ENCODE measurements at regions not wholly inside any gene's neighbourhood (a gene's known extent, or its start where the extent isn't known, plus 50 kb on each side); places are given as distances from the start of the nearest gene placed in this dataset.

GRCh38 chr16:47967374-47967773, 188.4 kb downstream of the ABCC12 start:
- no peak for DNase-seq

DNA sequence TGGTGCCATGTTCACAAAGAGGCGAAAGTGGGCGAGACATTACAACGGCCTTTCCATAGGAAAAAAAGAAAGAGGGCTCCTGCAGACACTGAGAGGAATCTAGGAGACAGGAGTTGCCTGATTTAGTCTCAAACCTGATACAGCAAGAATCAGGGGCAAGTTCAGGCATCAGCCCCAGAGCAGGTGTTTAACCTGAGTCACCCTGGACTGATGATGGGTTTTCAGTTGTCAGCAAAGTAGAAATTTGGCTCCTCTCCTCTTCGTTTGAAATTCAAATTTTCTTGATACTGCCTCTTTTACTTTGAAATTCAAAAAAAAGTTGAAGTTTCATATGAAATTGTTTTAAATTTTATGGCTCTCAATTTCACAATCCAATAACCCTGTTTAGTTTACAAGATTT, 189.5 kb downstream of the ABCC12 start:
- no peak for DNase-seq

GRCh38 chr16:47965439-47965838, 190.4 kb downstream of the ABCC12 start:
- DNase-seq: no peak

GRCh38 chr16:47958726-47959125, 197.1 kb downstream of the ABCC12 start:
- no peak for DNase-seq

GRCh38 chr16:47956916-47957315, 198.9 kb downstream of the ABCC12 start:
- DNase-seq: no peak

DNA sequence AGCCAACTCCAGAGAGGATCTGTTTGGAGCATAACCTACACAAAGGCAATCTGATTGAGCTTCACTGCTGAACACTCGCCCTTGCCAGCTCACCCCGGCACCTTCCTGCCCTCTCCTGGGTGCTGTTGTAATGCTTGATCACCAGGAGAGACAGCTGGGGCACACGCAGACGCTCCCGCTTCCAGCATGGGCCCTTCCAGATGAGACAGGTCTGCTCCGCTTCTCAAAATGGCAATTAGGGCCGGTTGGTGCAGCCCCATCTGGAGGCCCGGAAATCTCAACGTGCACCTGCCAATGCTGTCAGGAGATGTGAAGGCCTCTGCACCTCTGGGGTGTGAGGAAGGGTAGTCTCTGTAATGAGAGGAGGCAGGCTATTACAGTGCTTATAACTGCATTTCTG, 206.1 kb downstream of the ABCC12 start:
- DNase-seq: no peak

- DNase-seq: no peak
Observed at GRCh38 chr16:47949276-47949675, 206.5 kb downstream of the ABCC12 start.

GRCh38 chr16:47947723-47948122, 208.1 kb downstream of the ABCC12 start:
- DNase-seq: no peak

DNA sequence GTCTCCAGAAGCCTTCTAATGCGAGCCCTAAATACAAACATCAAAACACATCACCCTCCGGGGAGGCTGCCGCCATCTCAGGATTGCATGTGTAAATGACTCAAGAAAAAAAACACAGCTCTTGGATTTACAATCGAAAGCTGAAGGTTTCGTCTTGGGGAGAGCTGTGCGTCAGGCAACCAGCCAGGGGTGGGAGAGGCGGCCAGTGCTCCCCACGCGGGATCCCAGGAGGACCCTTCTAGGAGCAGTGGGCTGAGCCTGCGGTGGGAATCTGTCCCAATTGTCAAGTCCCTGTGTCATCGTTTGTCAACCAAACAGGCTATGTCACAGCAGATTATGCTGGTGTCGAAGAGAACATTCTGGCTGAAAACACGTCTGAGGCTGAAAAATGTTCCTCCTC, 209.7 kb downstream of the ABCC12 start:
- no peak for DNase-seq

GRCh38 chr16:47944589-47944988, 211.2 kb downstream of the ABCC12 start:
- no peak for DNase-seq

DNA sequence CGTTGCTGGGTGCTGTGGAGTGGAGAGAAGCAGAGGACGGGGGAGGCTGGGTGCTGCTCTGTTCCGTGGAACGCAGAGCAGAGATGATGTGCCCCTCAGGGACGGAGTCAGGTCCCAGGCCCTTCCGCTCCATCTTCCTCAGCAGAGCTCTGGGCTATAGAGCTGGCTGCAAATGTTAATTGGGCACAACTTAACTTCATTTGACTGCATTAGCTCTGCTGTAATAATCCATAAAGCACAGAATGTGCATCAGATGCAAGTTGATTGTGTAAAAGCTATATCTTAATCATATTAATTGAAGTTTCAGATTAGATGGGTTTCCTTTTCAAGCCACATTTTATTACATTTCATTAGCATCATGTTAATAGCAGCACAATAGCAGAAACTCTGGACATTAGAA, 212.6 kb downstream of the ABCC12 start:
- no peak for DNase-seq

- DNase-seq: no peak
Observed at GRCh38 chr16:47940466-47940865, 215.3 kb downstream of the ABCC12 start.

GRCh38 chr16:47939680-47940079, 216.1 kb downstream of the ABCC12 start:
- no peak for DNase-seq

DNA sequence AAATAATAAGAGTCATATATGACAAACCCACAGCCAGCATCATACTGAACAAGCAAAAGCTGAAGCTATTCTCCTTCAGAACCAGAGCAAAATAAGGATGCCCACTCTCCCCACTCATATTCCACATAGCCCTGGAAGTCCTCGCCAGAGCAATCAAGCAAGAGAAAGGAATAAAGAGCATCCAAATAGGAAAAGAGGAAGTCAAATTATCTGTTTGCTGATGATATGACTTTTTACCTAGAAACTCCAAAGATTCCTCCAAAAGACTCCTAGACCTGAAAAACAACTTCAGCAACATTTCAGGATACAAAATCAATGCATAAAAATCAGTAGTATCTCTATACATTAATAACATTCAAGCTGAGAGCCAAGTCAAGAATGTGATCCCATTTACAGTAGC, 217.5 kb downstream of the ABCC12 start:
- no peak for DNase-seq

DNA sequence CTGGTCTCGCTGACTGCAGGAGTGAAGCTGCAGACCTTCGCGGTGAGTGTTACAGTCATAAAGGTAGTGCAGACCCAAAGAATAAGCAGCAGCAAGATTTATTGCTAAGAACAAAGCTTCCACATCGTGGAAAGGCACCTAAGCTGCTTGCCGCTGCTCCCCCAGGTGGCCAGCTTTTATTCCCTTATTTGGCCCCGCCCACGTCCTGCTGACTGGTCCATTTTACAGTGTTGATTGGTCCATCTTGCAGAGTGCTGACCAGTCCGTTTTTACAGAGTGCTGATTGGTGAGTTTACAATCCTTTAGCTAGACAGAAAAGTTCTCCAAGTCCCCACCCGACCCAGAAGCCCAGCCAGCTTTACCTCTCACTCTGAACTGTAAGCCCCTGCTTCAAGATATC, 227.8 kb downstream of the ABCC12 start:
- DNase-seq: no peak

- DNase-seq: no peak
Observed at GRCh38 chr16:47927330-47927729, 228.5 kb downstream of the ABCC12 start.

DNA sequence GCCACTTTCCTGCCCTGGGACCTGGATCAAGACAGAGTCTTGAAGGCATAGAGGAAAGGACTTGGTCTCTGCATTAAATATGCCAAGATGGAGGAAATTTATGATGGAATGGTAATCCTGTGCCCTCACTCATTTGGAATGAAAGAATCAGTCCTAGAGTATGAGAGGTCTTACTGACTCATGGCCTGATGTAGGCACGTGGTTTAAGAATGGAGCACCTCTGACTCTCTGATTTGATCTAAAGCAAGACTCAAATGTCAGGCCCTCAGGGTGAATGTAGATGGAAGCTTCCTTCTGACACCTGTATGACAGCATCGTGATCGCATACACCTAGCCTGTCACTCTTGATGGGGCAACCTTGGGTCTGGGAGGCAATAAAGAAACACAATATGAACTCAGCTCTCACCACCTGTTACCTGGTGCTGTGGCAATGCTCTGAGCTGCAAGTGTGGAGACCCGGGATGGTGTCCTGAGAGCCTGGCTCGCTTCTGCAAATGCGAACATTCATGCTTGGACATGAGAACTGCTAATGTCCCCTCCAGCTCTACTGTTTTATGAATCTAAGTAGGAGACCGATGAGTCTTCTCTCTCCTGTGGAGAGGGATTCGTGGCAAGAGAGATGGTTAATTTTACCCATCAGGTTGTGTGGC, 229.9 kb downstream of the ABCC12 start:
- no peak for DNase-seq

GRCh38 chr16:47924950-47925349, 230.8 kb downstream of the ABCC12 start:
- no peak for DNase-seq

- DNase-seq: no peak
Observed at GRCh38 chr16:47921535-47921934, 234.3 kb downstream of the ABCC12 start.

DNA sequence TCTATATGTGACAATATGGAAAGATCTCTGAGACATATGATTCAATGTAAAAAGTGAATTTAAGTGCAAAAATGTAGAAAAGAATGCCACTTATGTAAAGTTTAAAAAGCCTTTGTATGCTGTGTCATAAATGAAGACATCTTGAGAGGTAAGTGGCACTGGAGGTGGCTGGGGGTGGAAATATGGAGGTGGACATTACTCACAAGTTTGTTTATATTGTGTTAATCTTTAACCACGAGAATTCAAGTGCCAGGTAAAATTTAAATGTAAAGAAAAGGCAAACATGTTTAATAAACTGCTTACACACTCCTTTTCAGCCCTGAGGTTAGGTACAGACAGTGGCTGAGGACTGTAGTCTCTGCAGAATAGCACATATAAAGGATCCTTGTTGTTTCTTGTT, 235.1 kb downstream of the ABCC12 start:
- no peak for DNase-seq

DNA sequence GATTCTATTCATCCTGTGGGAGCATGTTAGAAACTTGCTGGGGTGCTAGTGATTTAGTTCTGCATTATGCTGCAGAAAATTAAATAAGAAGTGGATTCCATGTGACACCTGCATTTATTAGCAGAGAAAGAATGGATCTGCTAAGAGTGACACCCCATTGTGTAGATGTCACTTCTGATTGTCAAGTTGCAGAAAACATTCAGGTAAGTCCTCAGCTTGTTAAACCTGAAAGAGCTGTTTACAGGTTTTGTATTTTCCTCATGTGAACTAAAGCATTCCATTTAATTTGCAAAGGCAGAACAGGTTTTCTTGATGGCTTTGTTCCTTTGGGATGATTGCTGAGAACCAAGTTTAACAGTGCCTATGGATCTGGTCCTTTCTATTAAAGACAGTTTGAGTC, 238.7 kb downstream of the ABCC12 start:
- DNase-seq: no peak

DNA sequence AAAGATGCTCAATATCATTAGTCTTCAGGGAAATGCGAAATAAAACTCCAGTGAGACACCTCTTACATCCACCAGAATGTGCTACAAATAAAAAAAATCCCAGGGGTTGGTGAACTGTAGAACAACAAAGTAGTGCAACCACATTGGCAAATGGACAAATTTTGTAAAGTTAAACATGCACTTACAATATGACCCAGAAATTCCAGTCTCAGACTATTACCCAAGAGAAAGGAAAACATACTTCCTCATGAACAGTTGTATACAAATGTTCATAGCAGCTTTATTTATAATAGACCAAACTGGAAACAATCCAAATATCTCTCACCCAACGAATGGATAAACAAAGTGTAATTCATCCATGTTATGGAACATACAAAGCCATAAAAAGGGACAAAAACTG, 239.5 kb downstream of the ABCC12 start:
- no peak for DNase-seq

- no peak for DNase-seq
Observed at GRCh38 chr16:47907109-47907508, 248.7 kb downstream of the ABCC12 start.

DNA sequence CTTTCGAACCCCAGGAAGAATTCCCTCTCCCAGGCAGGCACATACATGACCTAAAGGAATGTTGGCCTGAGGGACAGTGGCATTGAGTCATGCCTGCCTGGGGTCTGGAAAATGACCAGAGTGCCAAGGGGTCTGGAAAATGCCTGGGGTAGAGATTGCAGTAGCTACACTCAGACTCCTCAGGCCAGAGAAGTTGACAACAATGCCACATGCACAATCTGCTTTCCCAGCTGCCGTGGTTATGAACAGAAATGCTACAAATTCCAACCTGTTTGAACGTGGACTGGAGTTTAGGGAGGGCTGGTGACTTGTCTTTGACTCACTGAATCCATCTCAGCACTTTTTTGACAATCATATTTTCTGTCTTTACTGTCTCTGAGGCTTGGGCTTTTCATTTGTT, 250.0 kb downstream of the ABCC12 start:
- no peak for DNase-seq

DNA sequence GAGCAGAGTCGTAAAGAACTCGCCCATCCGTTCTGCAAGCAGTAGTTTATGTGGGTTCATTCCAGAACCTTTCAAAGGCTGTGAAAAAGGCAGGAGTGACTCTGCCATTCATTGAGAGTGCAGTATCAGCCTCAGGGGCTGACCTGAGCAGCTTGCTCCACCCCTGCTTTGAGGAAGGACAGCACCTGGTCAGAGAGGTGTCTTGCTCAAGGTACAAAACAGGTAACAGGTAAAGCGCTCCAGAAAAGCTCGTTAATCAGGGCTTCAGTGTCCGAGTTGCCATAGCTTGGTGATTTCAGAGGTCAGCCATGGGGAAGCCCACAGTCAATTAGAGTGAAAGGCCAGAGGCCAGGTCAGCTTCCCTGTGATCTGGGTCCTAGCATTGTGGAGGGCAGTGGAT, 251.1 kb downstream of the ABCC12 start:
- DNase-seq: no peak

DNA sequence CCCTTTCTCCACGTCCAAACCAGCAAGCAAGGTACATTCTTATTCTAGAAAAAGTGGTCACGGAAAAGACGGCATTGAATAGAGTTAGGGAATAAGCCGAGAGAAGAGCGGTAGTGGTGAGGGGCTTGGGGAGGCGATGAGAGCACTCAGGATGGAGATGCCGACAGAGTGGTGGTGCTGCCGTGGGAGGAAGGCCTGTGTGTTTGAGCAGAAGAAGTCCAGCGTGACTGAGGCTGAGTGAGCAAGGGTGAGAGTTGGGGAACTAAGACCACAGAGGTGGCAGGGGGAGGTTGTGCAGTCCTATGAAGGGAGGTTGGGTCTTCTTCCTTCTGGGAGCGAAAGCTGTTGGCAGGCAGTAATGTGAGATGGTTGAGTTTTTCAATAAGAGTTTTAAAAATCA, 252.3 kb downstream of the ABCC12 start:
- DNase-seq: no peak
